Transverse colon (tissue), 3 donors: ENCODE measurements at regions not wholly inside any gene's neighbourhood (a gene's known extent, or its start where the extent isn't known, plus 50 kb on each side); places are given as distances from the start of the nearest gene placed in this dataset.

Experiments used
- EP300 ChIP-seq: sonication (generic); formaldehyde crosslinking; IDR thresholded peaks from one replicate; pipeline ENCODE4 v1.6.1; 2017; ENCODE audit warnings: antibody characterized with exemption, low read depth
- TF ChIP-seq, protein P1 (sequence below), 5 experiments: fragments of 200-600 bp in 3 of 5; fragments of 450-650 bp in 2 of 5; sonication (generic) in 3 of 5; IDR thresholded peaks; 1 replicate in 2 of 5; 2 replicates in 3 of 5; pipeline ENCODE4 v1.5.1; 2016 to 2017; ENCODE audit warnings: antibody characterized with exemption in 5 of 5, inconsistent platforms in 3 of 5, mild to moderate bottlenecking in 2 of 5, moderate library complexity in 1 of 5

DNA sequence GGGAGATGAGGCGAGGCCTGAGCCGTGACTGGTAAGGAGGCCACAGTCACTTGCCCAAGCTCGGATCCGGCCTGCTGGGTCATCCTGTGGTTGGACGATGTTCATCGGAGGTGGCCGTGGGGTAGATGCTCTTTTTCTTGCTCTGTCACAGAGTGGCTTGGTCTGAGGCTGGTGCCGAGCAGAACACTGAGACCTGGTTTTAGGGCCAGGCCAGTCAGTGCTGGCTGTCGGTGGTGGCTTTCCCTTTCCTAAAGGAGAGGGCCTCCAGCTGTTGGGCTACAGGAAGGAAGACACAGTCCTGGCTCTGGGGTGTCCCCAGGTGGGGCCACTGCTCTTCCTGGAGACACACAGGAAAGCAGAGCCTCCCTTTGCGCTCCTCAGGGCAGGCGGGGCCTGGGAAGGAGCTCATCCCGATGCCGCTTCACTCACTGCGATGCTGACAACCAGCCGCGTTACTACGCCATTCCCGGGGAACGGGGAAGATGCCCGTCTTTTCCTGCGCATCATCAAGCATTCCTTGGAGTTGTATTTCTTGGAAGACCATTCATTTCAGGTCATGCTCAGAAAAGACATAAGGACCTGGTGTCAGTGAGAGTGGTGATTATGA lies 254.8 kb upstream of the IRX4 start:
- TF ChIP-seq, protein P1, sequence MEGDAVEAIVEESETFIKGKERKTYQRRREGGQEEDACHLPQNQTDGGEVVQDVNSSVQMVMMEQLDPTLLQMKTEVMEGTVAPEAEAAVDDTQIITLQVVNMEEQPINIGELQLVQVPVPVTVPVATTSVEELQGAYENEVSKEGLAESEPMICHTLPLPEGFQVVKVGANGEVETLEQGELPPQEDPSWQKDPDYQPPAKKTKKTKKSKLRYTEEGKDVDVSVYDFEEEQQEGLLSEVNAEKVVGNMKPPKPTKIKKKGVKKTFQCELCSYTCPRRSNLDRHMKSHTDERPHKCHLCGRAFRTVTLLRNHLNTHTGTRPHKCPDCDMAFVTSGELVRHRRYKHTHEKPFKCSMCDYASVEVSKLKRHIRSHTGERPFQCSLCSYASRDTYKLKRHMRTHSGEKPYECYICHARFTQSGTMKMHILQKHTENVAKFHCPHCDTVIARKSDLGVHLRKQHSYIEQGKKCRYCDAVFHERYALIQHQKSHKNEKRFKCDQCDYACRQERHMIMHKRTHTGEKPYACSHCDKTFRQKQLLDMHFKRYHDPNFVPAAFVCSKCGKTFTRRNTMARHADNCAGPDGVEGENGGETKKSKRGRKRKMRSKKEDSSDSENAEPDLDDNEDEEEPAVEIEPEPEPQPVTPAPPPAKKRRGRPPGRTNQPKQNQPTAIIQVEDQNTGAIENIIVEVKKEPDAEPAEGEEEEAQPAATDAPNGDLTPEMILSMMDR (IDR thresholded peaks at IDR 0.05) = no peak
- no peak for TF ChIP-seq EP300
